ENCODE measurements at regions not wholly inside any gene's neighbourhood (a gene's known extent, or its start where the extent isn't known, plus 50 kb on each side); places are given as distances from the start of the nearest gene placed in this dataset.
"Not testable (repeated sequence)": the region's sequence is repeated elsewhere in the genome, so short reads cannot be mapped to it uniquely, and the experiment has no call there.

DNA sequence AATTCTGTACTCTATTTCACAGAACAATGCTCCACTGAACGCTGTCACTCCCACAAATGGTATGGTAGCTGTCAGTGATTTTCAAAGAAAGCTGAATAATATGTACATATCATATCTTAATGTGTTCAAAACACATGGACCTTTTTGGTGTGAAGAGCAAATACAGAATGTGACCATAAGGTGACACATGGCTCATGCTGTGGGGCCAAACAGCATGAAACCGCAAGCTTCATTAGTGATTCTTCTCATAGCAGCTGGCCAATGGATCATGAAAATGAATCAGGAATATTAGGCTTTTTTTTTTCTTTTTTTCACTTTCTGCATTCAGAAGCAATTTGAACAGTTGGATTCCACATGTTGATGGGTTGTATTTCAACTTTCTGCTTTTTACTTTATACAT is 54.9 kb upstream of the CDH9 start:
- intact Hi-C loops (cut with DNase I; ENCODE audit: low total_unique reads): no loop called here
- no peaks in the 10 kb centered on the region for H3K9me3 ChIP-seq
- no peaks in the 10 kb centered on the region for H3K27me3 ChIP-seq
- H3K4me1 ChIP-seq: no peaks in the 10 kb centered on the region
- DNase-seq (ENCODE audit: low spot score in 2 of 2): no peak
- H3K36me3 ChIP-seq: no peaks in the 10 kb centered on the region
- TF ChIP-seq CTCF (IDR thresholded peaks at IDR 0.05) (no peak), POLR2AphosphoS5 (IDR thresholded peaks at IDR 0.05) (no peak), POLR2A (IDR thresholded peaks at IDR 0.05) (no peak)
- H3K4me3 ChIP-seq: no peak overlapping the region
- no peak overlapping the region for H3K27ac ChIP-seq

- TF ChIP-seq POLR2A (IDR thresholded peaks at IDR 0.05) (no peak), CTCF (IDR thresholded peaks at IDR 0.05) (no peak), POLR2AphosphoS5 (IDR thresholded peaks at IDR 0.05) (no peak)
- Histone ChIP-seq H3K4me3 (no peak overlapping the region), H3K36me3 (no peaks in the 10 kb centered on the region), H3K27ac (no peak overlapping the region), H3K9me3 (no peaks in the 10 kb centered on the region), H3K4me1 (no peaks in the 10 kb centered on the region), H3K27me3 (no peaks in the 10 kb centered on the region)
- intact Hi-C loops (cut with DNase I; ENCODE audit: low total_unique reads): no loop called here
- no peak for DNase-seq (ENCODE audit: low spot score in 2 of 2)
Observed at GRCh38 chr5:27091858-27092257, 53.5 kb upstream of the CDH9 start.

DNA sequence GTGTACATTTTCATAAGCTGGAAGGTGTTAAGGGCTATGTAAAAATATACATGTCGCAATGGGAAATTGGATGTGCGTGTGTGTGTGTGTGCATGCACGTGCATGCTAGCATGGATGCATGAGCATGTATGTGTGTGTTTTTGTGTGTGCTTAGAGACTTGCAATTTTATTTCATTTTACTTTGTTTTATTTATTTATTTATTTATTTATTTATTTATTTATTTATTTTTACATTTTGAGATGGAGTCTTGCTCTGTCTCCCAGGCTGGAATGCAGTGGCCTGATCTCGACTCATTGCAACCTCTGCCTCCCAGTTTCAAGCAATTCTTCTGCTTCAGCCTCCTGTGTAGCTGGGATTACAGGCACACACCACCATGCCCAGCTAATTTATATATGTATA is 50.4 kb upstream of the CDH9 start:
- H3K27ac ChIP-seq; H3K4me3 ChIP-seq; H3K36me3 ChIP-seq; intact Hi-C loops (cut with DNase I; ENCODE audit: low total_unique reads); DNase-seq (ENCODE audit: low spot score in 2 of 2); H3K4me1 ChIP-seq; H3K9me3 ChIP-seq; H3K27me3 ChIP-seq: not testable (repeated sequence)
